AG04449 (cell line): ENCODE measurements at regions not wholly inside any gene's neighbourhood (a gene's known extent, or its start where the extent isn't known, plus 50 kb on each side); places are given as distances from the start of the nearest gene placed in this dataset.

ENCODE experiments used
- CTCF ChIA-PET: fragments of 350-600 bp; formaldehyde crosslinking; extraction: SDS; loops from one replicate; lab custom pipeline; 2021; ENCODE audit warnings: antibody characterized with exemption; lab: Yijun Ruan, JAX
- POLR2A ChIA-PET: fragments of 400-600, 350-600 bp; formaldehyde crosslinking; extraction: SDS; loops from one replicate; lab custom pipeline; 2020; ENCODE audit warnings: antibody characterized with exemption, inconsistent platforms; lab: Yijun Ruan, JAX
- DNase-seq: peaks from one replicate; pipeline ENCODE4 v3.0.0-alpha.2; 2010; ENCODE audit warnings: low read depth, low spot score
- H3K4me3 ChIP-seq: 2 replicates; pipeline ENCODE4 v1.5.1; 2011; ENCODE audit warnings: low read depth, mild to moderate bottlenecking, control low read depth, low read length
- CTCF ChIP-seq: IDR thresholded peaks from one replicate; pipeline ENCODE4 v1.5.1; 2011; ENCODE audit warnings: mild to moderate bottlenecking, moderate library complexity, low read length, control low read depth, inconsistent platforms; ENCODE audit not compliant: insufficient read depth; ENCODE audit errors: missing control alignments

- ChIA-PET POLR2A (no interaction called here), CTCF (no interaction called here)
- TF ChIP-seq CTCF = no peak
- no peak for DNase-seq
- no peak overlapping the region for H3K4me3 ChIP-seq
Measured at GRCh38 chr11:69376155-69377028, 82.4 kb downstream of the MYEOV start.

- DNase-seq = no peak
- no peak for TF ChIP-seq CTCF
- no peak overlapping the region for H3K4me3 ChIP-seq
- ChIA-PET POLR2A (interaction anchor here (1.0 kb wide), 1 partner anchor 24 kb away, joined by 3 read pairs; no protein-coding TSS in a partner anchor), CTCF (no interaction called here)
Measured at GRCh38 chr11:69377029-69377952, 83.3 kb downstream of the MYEOV start.

GRCh38 chr11:69377953-69378302 lies 84.0 kb downstream of the MYEOV start:
- DNase-seq = no peak
- ChIA-PET CTCF (no interaction called here), POLR2A (interaction anchor here (1.0 kb wide), 1 partner anchor 25 kb away, joined by 3 read pairs; no protein-coding TSS in a partner anchor)
- TF ChIP-seq CTCF = no peak
- H3K4me3 ChIP-seq = no peak overlapping the region

- DNase-seq = no peak
- no peak for TF ChIP-seq CTCF
- CTCF ChIA-PET = interaction anchor here (1.0 kb wide), 1 partner anchor 247 kb away, joined by 3 read pairs; no protein-coding TSS in a partner anchor
- H3K4me3 ChIP-seq = no peak overlapping the region
- POLR2A ChIA-PET = no interaction called here
Measured at GRCh38 chr11:69378303-69379141, 84.6 kb downstream of the MYEOV start.

GRCh38 chr11:69380451-69380901 lies 86.5 kb downstream of the MYEOV start:
- CTCF ChIA-PET = interaction anchor here (0.7 kb wide), 1 partner anchor 15 kb away, joined by 3 read pairs; no protein-coding TSS in a partner anchor
- DNase-seq = no peak
- no peak overlapping the region for H3K4me3 ChIP-seq
- no peak for TF ChIP-seq CTCF
- POLR2A ChIA-PET = no interaction called here
